ENCODE measurements at regions not wholly inside any gene's neighbourhood (a gene's known extent, or its start where the extent isn't known, plus 50 kb on each side); places are given as distances from the start of the nearest gene placed in this dataset.

- DNase-seq (no peak), ATAC-seq (ENCODE audit: low read depth) (no peak)
- CTCF ChIA-PET: no interaction called here
- no peak overlapping the region for H3K4me3 ChIP-seq (ENCODE audit: control extremely low read depth in 1 of 5, extremely low read depth in 1 of 5, insufficient read depth in 1 of 5, low read depth in 2 of 5, low read length in 4 of 5)
- H4K20me1 ChIP-seq (ENCODE audit: control insufficient read depth, insufficient read depth, low read length, poor library complexity, severe bottlenecking): no peaks in the 10 kb centered on the region
- Mint-ChIP-seq H3K4me1 (no peaks in the 10 kb centered on the region), H3K27ac (no peak overlapping the region), H3K27me3 (no peaks in the 10 kb centered on the region), H3K4me3 (no peak overlapping the region), H3K9me3 (ENCODE audit: insufficient read depth) (peaks cover 7% of the 10 kb centered on the region)
- H3K9ac ChIP-seq (ENCODE audit: low read length): no peak overlapping the region
- H3K36me3 ChIP-seq (replicated peaks in 1 of 2; ENCODE audit: control extremely low read depth in 1 of 2, control insufficient read depth in 1 of 2, extremely low read depth in 1 of 2, insufficient read depth in 2 of 2, low read length in 1 of 2): no peaks in the 10 kb centered on the region
- no peaks in the 10 kb centered on the region for H3K79me2 ChIP-seq (ENCODE audit: control insufficient read depth, insufficient read depth, low read length)
- no peaks in the 10 kb centered on the region for H3K9me3 ChIP-seq (ENCODE audit: control extremely low read depth in 1 of 3, control insufficient read depth in 2 of 3, insufficient read depth in 1 of 3, low read length in 2 of 3)
- WGBS (ENCODE audit: insufficient coverage): no CpG with 5 or more reads among the region's 3 CpGs
- H3K4me1 ChIP-seq (ENCODE audit: control insufficient read depth in 2 of 2, insufficient read depth in 2 of 2, low read length in 2 of 2): no peaks in the 10 kb centered on the region
- intact Hi-C loops (cut with micrococcal nuclease): no loop called here
- H2AFZ ChIP-seq (ENCODE audit: insufficient read depth, low read depth, low read length, poor library complexity, severe bottlenecking): no peak overlapping the region
- H3K4me2 ChIP-seq (replicated peaks; ENCODE audit: low read depth, low read length, poor library complexity, severe bottlenecking): no peak overlapping the region
- H3K27me3 ChIP-seq (replicated peaks in 1 of 4; ENCODE audit: control extremely low read depth in 1 of 4, control insufficient read depth in 3 of 4, insufficient read depth in 4 of 4, low read length in 3 of 4): no peaks in the 10 kb centered on the region
- no peak overlapping the region for H3K27ac ChIP-seq (ENCODE audit: low read length in 2 of 2)
- POLR2A ChIA-PET: no interaction called here
- TF ChIP-seq, protein P1, sequence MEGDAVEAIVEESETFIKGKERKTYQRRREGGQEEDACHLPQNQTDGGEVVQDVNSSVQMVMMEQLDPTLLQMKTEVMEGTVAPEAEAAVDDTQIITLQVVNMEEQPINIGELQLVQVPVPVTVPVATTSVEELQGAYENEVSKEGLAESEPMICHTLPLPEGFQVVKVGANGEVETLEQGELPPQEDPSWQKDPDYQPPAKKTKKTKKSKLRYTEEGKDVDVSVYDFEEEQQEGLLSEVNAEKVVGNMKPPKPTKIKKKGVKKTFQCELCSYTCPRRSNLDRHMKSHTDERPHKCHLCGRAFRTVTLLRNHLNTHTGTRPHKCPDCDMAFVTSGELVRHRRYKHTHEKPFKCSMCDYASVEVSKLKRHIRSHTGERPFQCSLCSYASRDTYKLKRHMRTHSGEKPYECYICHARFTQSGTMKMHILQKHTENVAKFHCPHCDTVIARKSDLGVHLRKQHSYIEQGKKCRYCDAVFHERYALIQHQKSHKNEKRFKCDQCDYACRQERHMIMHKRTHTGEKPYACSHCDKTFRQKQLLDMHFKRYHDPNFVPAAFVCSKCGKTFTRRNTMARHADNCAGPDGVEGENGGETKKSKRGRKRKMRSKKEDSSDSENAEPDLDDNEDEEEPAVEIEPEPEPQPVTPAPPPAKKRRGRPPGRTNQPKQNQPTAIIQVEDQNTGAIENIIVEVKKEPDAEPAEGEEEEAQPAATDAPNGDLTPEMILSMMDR (IDR thresholded peaks at IDR 0.05): no peak
- TF ChIP-seq EZH2 (IDR thresholded peaks at IDR 0.05; ENCODE audit: borderline replicate concordance, insufficient read depth, low read depth, low read length, poor library complexity, severe bottlenecking): no peak
Observed at GRCh38 chr4:23584024-23584423, 305.8 kb downstream of the PPARGC1A start.

DNA sequence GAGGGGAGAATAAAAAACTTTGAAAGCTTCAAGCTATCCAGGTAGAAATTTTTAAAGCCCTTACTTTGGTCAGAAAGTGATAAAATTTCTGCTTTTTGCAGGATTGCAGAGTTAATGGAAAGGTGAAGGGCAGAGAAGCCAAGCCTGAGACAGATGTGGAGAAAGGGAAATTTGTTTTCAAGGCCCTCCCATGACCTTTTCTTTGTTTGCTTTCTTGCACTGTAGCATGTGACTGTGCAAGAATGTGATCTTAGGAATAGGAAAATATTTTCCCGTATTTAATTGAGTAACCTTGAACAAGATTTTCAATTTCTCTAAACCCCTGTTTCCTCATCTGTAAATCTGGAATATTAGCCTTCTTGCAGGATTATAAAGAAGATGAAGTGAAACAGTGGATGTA is 307.2 kb downstream of the PPARGC1A start:
- no peak for TF ChIP-seq EZH2 (IDR thresholded peaks at IDR 0.05; ENCODE audit: borderline replicate concordance, insufficient read depth, low read depth, low read length, poor library complexity, severe bottlenecking)
- TF ChIP-seq, protein P1 (IDR thresholded peaks at IDR 0.05): no peak
- Histone ChIP-seq H3K27me3 (replicated peaks in 1 of 4; ENCODE audit: control extremely low read depth in 1 of 4, control insufficient read depth in 3 of 4, insufficient read depth in 4 of 4, low read length in 3 of 4) (no peaks in the 10 kb centered on the region), H3K79me2 (ENCODE audit: control insufficient read depth, insufficient read depth, low read length) (no peaks in the 10 kb centered on the region), H3K9ac (ENCODE audit: low read length) (no peak overlapping the region), H3K4me2 (replicated peaks; ENCODE audit: low read depth, low read length, poor library complexity, severe bottlenecking) (no peak overlapping the region), H3K4me3 (ENCODE audit: control extremely low read depth in 1 of 5, extremely low read depth in 1 of 5, insufficient read depth in 1 of 5, low read depth in 2 of 5, low read length in 4 of 5) (no peak overlapping the region), H2AFZ (ENCODE audit: insufficient read depth, low read depth, low read length, poor library complexity, severe bottlenecking) (no peak overlapping the region), H3K9me3 (ENCODE audit: control extremely low read depth in 1 of 3, control insufficient read depth in 2 of 3, insufficient read depth in 1 of 3, low read length in 2 of 3) (no peaks in the 10 kb centered on the region), H3K36me3 (replicated peaks in 1 of 2; ENCODE audit: control extremely low read depth in 1 of 2, control insufficient read depth in 1 of 2, extremely low read depth in 1 of 2, insufficient read depth in 2 of 2, low read length in 1 of 2) (no peaks in the 10 kb centered on the region), H3K27ac (ENCODE audit: low read length in 2 of 2) (no peak overlapping the region), H3K4me1 (ENCODE audit: control insufficient read depth in 2 of 2, insufficient read depth in 2 of 2, low read length in 2 of 2) (no peaks in the 10 kb centered on the region), H4K20me1 (ENCODE audit: control insufficient read depth, insufficient read depth, low read length, poor library complexity, severe bottlenecking) (no peaks in the 10 kb centered on the region)
- ChIA-PET CTCF (no interaction called here), POLR2A (no interaction called here)
- Mint-ChIP-seq H3K27ac (no peak overlapping the region), H3K4me3 (no peak overlapping the region), H3K27me3 (no peaks in the 10 kb centered on the region), H3K9me3 (ENCODE audit: insufficient read depth) (peaks cover 13% of the 10 kb centered on the region), H3K4me1 (no peaks in the 10 kb centered on the region)
- DNase-seq (no peak), ATAC-seq (ENCODE audit: low read depth) (no peak)
- intact Hi-C loops (cut with micrococcal nuclease): no loop called here
- WGBS (ENCODE audit: insufficient coverage): no CpG with 5 or more reads among the region's 1 CpG
